ENCODE measurements at regions not wholly inside any gene's neighbourhood (a gene's known extent, or its start where the extent isn't known, plus 50 kb on each side); places are given as distances from the start of the nearest gene placed in this dataset.
A peak's percentile ranks its signal among the peaks of the same experiment; 100 is the strongest.

- no peak for DNase-seq
- intact Hi-C loops (cut with micrococcal nuclease), result no loop called here
- Histone ChIP-seq H3K9me3 (replicated peaks) (peaks cover 19% of the 10 kb centered on the region), H3K4me1 (no peaks in the 10 kb centered on the region), H3K4me3 (no peak overlapping the region), H3K36me3 (no peaks in the 10 kb centered on the region), H3K27me3 (ENCODE audit: low read depth) (peaks cover 8% of the 10 kb centered on the region), H3K27ac (replicated peaks) (no peak overlapping the region)
- no peak for TF ChIP-seq CTCF (IDR thresholded peaks at IDR 0.05; ENCODE audit: borderline replicate concordance)
Measured at GRCh38 chr4:75308049-75308448, 206.2 kb downstream of the RCHY1 start.

- intact Hi-C loops (cut with micrococcal nuclease), result no loop called here
- no peaks in the 10 kb centered on the region for H3K4me1 ChIP-seq
- peaks cover 8% of the 10 kb centered on the region for H3K27me3 ChIP-seq (ENCODE audit: low read depth)
- peaks cover 19% of the 10 kb centered on the region for H3K9me3 ChIP-seq (replicated peaks)
- H3K36me3 ChIP-seq, result no peaks in the 10 kb centered on the region
- DNase-seq, result no peak
- H3K27ac ChIP-seq (replicated peaks), result no peak overlapping the region
- no peak overlapping the region for H3K4me3 ChIP-seq
- TF ChIP-seq CTCF (IDR thresholded peaks at IDR 0.05; ENCODE audit: borderline replicate concordance), result no peak
Measured at GRCh38 chr4:75306506-75306905, 207.7 kb downstream of the RCHY1 start.

GRCh38 chr4:75302648-75303047 lies 211.6 kb downstream of the RCHY1 start:
- Histone ChIP-seq H3K4me3 (no peak overlapping the region), H3K9me3 (replicated peaks) (peaks cover 6% of the 10 kb centered on the region), H3K4me1 (no peaks in the 10 kb centered on the region), H3K27ac (replicated peaks) (no peak overlapping the region), H3K36me3 (no peaks in the 10 kb centered on the region), H3K27me3 (ENCODE audit: low read depth) (peaks cover 8% of the 10 kb centered on the region)
- no peak for TF ChIP-seq CTCF (IDR thresholded peaks at IDR 0.05; ENCODE audit: borderline replicate concordance)
- intact Hi-C loops (cut with micrococcal nuclease), result no loop called here
- DNase-seq, result no peak

GRCh38 chr4:75289914-75290582 lies 224.2 kb downstream of the RCHY1 start:
- intact Hi-C loops (cut with micrococcal nuclease), result no loop called here
- Histone ChIP-seq H3K36me3 (no peaks in the 10 kb centered on the region), H3K27me3 (ENCODE audit: low read depth) (no peaks in the 10 kb centered on the region), H3K4me3 (no peak overlapping the region), H3K27ac (replicated peaks) (no peak overlapping the region), H3K9me3 (replicated peaks) (peaks cover 16% of the 10 kb centered on the region), H3K4me1 (no peaks in the 10 kb centered on the region)
- DNase-seq, result no peak
- peak; percentile 49 for TF ChIP-seq CTCF (IDR thresholded peaks at IDR 0.05; ENCODE audit: borderline replicate concordance)

GRCh38 chr4:75287738-75288517 lies 226.3 kb downstream of the RCHY1 start:
- H3K27ac ChIP-seq (replicated peaks), result no peak overlapping the region
- no peaks in the 10 kb centered on the region for H3K4me1 ChIP-seq
- H3K9me3 ChIP-seq (replicated peaks), result peaks cover 12% of the 10 kb centered on the region
- no peak for TF ChIP-seq CTCF (IDR thresholded peaks at IDR 0.05; ENCODE audit: borderline replicate concordance)
- intact Hi-C loops (cut with micrococcal nuclease), result no loop called here
- no peak overlapping the region for H3K4me3 ChIP-seq
- H3K27me3 ChIP-seq (ENCODE audit: low read depth), result no peaks in the 10 kb centered on the region
- no peaks in the 10 kb centered on the region for H3K36me3 ChIP-seq
- DNase-seq, result no peak

Data from left ventricle myocardium inferior (tissue), 1 donor.